Tibial nerve (tissue), 4 donors: ENCODE measurements at regions not wholly inside any gene's neighbourhood (a gene's known extent, or its start where the extent isn't known, plus 50 kb on each side); places are given as distances from the start of the nearest gene placed in this dataset.

Experiments used
- DNase-seq, 2 donors: peaks; one replicate each; pipeline ENCODE4 v3.0.0-alpha.2; 2019; ENCODE audit warnings: low spot score in 2 of 2
- H3K27ac ChIP-seq, 4 donors: fragments of 200-600 bp; sonication (generic) in 3 of 4; one replicate each; pipeline ENCODE4 v1.5.1; 2017 to 2019; ENCODE audit warnings: mild to moderate bottlenecking in 1 of 4
- H3K27me3 ChIP-seq, 2 donors: fragments of 200-600 bp; sonication (generic) in 1 of 2; one replicate each; pipeline versions ENCODE4 v1.5.1 to v1.6.0; 2017 to 2019
- H3K36me3 ChIP-seq, 3 donors: fragments of 200-600 bp; sonication (generic); one replicate each; pipeline ENCODE4 v1.5.1; 2018 to 2019
- H3K4me1 ChIP-seq, 4 donors: fragments of 200-600 bp; sonication (generic) in 3 of 4; one replicate each; pipeline ENCODE4 v1.5.1; 2017 to 2019
- H3K4me3 ChIP-seq, 4 donors: fragments of 200-600 bp; sonication (generic) in 3 of 4; one replicate each; pipeline ENCODE4 v1.5.1; 2017 to 2019; ENCODE audit warnings: mild to moderate bottlenecking in 1 of 4, moderate library complexity in 1 of 4
- H3K9me3 ChIP-seq, 4 donors: fragments of 200-600 bp; sonication (generic) in 3 of 4; one replicate each; pipeline ENCODE4 v1.5.1; 2017 to 2019
- CTCF ChIP-seq, 5 experiments: fragments of 200-600 bp in 3 of 5; fragments of 450-650 bp in 2 of 5; sonication (generic) in 3 of 5; IDR thresholded peaks; one replicate each; pipeline ENCODE4 v1.5.1; 2016 to 2019; ENCODE audit warnings: antibody characterized with exemption in 5 of 5, mild to moderate bottlenecking in 3 of 5, moderate library complexity in 2 of 5
- EP300 ChIP-seq, 2 donors: sonication (generic); formaldehyde crosslinking; IDR thresholded peaks; one replicate each; pipeline ENCODE4 v1.6.1; 2017; ENCODE audit warnings: antibody characterized with exemption in 2 of 2, mild to moderate bottlenecking in 1 of 2
- POLR2A ChIP-seq, 2 donors: fragments of 450-650 bp; IDR thresholded peaks; one replicate each; pipeline ENCODE4 v1.6.1; 2017; ENCODE audit warnings: antibody characterized with exemption in 2 of 2, mild to moderate bottlenecking in 2 of 2, moderate library complexity in 2 of 2
- WGBS, 2 donors: methylation state at CpG; one replicate each; pipeline ENCODE4 v1.1.5; 2018; 5-methylcytosine and 5-hydroxymethylcytosine counted together

DNA sequence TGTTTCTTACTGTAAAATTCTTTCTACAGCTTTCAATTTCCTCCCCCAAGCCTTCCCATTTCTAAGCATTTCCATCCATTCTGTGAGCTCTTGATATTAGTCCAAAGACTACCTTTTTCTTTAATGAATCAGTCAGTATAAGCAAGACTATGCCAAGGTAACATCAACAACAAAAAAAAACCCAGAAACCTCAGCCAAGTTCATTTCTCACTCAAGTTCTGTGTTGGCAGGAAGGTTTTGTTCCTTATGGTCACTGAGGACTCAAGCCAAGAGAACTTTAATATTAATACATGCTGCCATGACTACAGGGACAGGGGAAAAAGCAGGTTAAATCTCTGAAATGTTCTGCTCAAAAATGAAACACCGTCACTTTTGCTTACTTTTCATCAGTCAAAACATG, 621.2 kb upstream of the NRP1 start:
- Histone ChIP-seq H3K9me3 (no peaks in the 10 kb centered on the region), H3K36me3 (no peaks in the 10 kb centered on the region), H3K4me1 (no peaks in the 10 kb centered on the region), H3K4me3 (no peak overlapping the region), H3K27me3 (no peaks in the 10 kb centered on the region), H3K27ac (no peak overlapping the region)
- WGBS, 2 donors = 87 to 90% methylated on average over 1 of the region's 1 CpG
- TF ChIP-seq POLR2A (IDR thresholded peaks at IDR 0.05) (no peak), EP300 (IDR thresholded peaks at IDR 0.05) (no peak), CTCF (IDR thresholded peaks at IDR 0.05) (no peak)
- no peak for DNase-seq

- TF ChIP-seq CTCF (IDR thresholded peaks at IDR 0.05) (no peak), POLR2A (IDR thresholded peaks at IDR 0.05) (no peak), EP300 (IDR thresholded peaks at IDR 0.05) (no peak)
- no peaks in the 10 kb centered on the region for H3K36me3 ChIP-seq
- no peaks in the 10 kb centered on the region for H3K27me3 ChIP-seq
- H3K4me3 ChIP-seq = no peak overlapping the region
- 93 to 94% methylated on average over 8 of the region's 8 CpGs for WGBS, 2 donors
- no peaks in the 10 kb centered on the region for H3K9me3 ChIP-seq
- no peak for DNase-seq
- no peak overlapping the region for H3K27ac ChIP-seq
- no peaks in the 10 kb centered on the region for H3K4me1 ChIP-seq
Observed at GRCh38 chr10:33952692-33953360, 618.4 kb upstream of the NRP1 start.

GRCh38 chr10:33950206-33950605, 615.7 kb upstream of the NRP1 start:
- WGBS, 2 donors = 75 to 86% methylated on average over 1 of the region's 1 CpG
- Histone ChIP-seq H3K4me1 (no peaks in the 10 kb centered on the region), H3K9me3 (no peaks in the 10 kb centered on the region), H3K36me3 (no peaks in the 10 kb centered on the region), H3K4me3 (no peak overlapping the region), H3K27ac (no peak overlapping the region), H3K27me3 (no peaks in the 10 kb centered on the region)
- no peak for TF ChIP-seq POLR2A (IDR thresholded peaks at IDR 0.05)
- no peak for TF ChIP-seq CTCF (IDR thresholded peaks at IDR 0.05)
- no peak for TF ChIP-seq EP300 (IDR thresholded peaks at IDR 0.05)
- no peak for DNase-seq

GRCh38 chr10:33947544-33947943, 613.1 kb upstream of the NRP1 start:
- Histone ChIP-seq H3K27ac (no peak overlapping the region), H3K9me3 (no peaks in the 10 kb centered on the region), H3K36me3 (no peaks in the 10 kb centered on the region), H3K4me3 (no peak overlapping the region), H3K4me1 (no peaks in the 10 kb centered on the region), H3K27me3 (no peaks in the 10 kb centered on the region)
- 62 to 67% methylated on average over 5 of the region's 5 CpGs for WGBS, 2 donors
- no peak for DNase-seq
- TF ChIP-seq EP300 (IDR thresholded peaks at IDR 0.05) (no peak), CTCF (IDR thresholded peaks at IDR 0.05) (no peak), POLR2A (IDR thresholded peaks at IDR 0.05) (no peak)

DNA sequence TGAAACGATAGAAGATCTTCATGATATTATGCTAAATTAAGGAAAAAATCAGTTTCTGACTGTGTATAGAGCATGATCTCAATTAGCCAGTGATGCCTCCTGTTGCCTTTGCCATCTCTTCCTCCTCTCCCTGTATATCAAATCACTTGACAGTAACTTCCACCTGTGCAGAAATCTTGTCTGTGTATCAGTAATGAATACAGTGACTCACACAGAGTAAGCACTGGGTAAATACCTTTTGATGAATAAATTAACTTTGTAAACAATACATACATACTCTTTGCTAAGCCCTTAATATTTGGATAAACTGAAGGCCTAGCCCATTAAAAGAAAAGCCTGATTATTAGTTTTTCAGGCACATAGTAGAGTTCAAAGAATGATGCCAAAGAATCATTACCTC, 610.6 kb upstream of the NRP1 start:
- H3K27ac ChIP-seq = no peak overlapping the region
- TF ChIP-seq CTCF (IDR thresholded peaks at IDR 0.05) (no peak), EP300 (IDR thresholded peaks at IDR 0.05) (no peak), POLR2A (IDR thresholded peaks at IDR 0.05) (no peak)
- 66 to 68% methylated on average over 1 of the region's 1 CpG for WGBS, 2 donors
- no peak overlapping the region for H3K4me3 ChIP-seq
- H3K27me3 ChIP-seq = no peaks in the 10 kb centered on the region
- H3K4me1 ChIP-seq = no peaks in the 10 kb centered on the region
- no peaks in the 10 kb centered on the region for H3K9me3 ChIP-seq
- no peaks in the 10 kb centered on the region for H3K36me3 ChIP-seq
- DNase-seq = no peak
